ELR (cell line): ENCODE measurements at regions not wholly inside any gene's neighbourhood (a gene's known extent, or its start where the extent isn't known, plus 50 kb on each side); places are given as distances from the start of the nearest gene placed in this dataset.
A peak's percentile ranks its signal among the peaks of the same experiment; 100 is the strongest.

Experiments used
- DNase-seq: peaks from one replicate; pipeline ENCODE4 v3.0.0-alpha.2; 2015; ENCODE audit warnings: low read depth

DNA sequence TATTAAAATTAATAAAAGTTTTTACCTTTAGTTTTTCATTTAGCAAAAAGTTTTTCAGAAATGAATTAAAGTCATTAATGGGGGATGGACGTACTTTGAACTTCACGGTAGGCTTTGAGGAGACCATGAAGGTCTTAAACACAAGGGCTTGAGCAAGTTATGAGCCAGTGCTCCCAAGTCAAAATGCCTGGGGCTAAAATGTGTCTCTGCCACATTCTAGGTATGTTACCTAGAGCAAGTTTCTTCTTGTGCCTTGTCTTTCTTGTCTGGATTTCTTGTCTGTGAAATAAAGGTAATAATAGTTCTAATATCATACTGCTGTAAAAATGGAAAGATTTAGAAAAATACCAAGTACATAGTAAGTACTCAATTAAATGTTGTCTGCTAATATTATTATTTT is 132.7 kb upstream of the USP15 start:
- DNase-seq = no peak

GRCh38 chr12:62128175-62128975 is 131.8 kb upstream of the USP15 start:
- DNase-seq = no peak

DNA sequence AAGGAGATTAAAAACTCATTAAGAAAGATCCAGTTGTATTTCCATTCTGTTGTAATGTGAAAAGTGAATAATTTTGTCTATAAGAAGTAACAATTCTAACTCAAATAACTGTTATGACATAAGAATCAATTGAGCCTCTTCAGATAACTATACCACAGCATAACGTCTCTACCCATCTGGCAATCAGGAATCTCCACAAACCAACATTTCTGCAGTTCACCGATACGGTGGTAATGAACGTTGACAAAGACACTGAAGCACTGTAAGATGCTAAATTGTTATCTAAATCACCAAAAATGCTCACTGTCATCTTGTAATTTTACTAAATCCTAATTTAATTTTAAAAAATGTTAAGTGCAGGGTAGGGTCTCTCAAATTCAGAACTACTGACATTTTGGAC is 130.9 kb upstream of the USP15 start:
- DNase-seq = no peak

DNA sequence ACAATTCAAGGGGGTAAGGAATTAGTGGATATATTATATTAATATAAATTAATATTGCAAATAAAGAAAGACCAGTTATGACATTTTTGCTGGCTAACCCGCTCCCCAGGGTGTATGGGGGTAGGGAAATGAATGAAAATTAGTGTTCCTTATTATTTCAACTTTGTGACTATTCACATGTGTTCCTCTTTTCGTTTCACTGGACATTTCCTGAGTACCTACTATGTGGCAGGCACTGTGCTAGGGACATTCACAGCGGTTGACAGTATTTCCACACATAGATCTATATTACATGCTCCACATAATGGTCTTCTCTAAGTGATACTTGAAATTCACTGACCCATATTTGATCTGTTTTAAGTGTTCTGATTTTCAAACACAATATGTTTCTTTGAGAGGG is 129.8 kb upstream of the USP15 start:
- no peak for DNase-seq

DNA sequence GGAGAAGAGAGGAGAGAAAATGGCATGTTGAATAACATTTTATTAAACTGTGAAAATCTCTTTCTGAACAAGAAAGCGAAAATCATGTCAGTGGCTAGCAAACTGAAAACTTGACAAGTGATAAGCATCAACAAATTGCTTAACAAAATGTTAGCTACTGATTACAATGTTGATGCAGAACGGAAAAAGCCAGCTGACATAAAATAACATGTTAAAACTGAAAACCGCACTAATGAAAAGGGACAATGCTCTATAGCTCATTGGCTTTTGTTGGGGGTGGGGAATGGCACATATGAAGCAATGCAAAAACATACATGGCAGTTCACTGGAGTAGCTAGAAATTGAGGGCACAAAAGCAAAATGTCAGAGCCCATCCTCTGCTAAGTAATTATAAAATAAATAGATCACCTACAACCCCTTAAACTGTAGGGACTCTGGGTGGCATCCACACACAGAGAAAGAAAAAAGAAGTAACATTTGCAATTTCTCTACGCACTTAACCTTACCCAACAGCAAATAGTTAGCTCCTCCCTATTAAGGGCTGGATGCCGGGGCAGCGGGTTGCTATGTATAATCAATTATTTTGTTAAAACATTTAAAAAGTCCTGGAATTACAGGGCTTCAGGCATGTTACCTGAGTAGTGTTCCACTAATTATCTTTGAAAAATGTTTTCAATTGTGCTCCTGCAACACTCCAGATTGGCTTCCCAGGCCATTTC is 129.2 kb upstream of the USP15 start:
- DNase-seq = no peak

GRCh38 chr12:62133440-62133839 is 126.8 kb upstream of the USP15 start:
- no peak for DNase-seq

GRCh38 chr12:62135553-62136200 is 124.5 kb upstream of the USP15 start:
- no peak for DNase-seq

GRCh38 chr12:62136496-62136895 is 123.7 kb upstream of the USP15 start:
- DNase-seq = no peak

DNA sequence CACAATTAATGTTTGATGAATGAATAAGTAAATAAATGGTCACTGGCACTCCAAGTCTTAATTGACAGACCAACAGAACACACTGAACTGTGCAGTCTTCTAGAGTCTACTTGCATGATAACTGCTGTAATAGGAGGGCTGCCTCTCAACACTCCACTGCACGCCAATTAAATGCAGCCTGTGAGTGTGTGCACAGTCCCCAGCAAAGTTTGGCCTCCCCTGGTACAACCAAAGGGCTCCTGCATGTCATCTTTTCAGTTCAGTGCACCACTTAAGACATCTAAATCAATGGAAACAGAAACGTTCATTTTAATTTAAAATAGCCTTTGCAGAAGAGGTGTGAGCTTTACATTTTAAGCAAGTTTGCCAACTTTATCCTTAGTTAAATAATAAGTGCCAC is 121.7 kb upstream of the USP15 start:
- no peak for DNase-seq

DNA sequence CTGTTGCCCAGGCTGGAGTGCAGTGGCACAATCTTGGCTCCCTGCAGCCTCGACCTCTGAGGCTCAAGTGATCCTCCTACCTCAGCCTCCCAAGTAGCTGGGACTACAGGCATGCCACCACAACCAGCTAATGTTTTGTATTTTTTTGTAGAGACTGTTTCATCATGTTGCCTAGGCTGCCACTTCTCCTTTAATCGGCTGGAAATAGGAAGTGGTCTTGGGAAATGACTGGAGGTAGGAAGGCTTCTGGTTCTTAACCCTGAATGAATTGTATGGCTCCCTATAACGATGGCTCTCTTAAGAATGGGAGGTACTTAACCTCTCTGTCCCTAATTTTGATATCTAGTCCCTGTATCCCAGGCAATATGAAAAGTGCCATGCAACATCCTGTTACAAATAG is 113.9 kb upstream of the USP15 start:
- DNase-seq = no peak

DNA sequence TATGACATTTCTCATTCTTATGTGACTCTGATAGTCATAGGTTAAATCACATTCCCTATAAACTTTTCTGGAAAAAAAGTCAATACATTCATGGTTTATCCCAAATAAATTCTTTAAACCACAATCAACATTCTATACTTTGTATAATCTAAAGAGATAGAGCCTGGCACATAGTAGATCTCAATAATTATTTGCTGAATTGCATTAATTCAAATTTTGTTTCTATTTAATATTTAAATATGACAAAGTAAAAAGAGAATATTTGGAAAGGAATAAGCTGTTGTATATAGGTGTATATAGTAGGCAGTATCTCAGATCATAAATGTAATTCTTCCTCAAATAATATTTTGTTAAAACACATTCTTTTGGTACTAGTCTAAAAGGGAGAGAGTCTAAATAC is 102.2 kb upstream of the USP15 start:
- no peak for DNase-seq

DNA sequence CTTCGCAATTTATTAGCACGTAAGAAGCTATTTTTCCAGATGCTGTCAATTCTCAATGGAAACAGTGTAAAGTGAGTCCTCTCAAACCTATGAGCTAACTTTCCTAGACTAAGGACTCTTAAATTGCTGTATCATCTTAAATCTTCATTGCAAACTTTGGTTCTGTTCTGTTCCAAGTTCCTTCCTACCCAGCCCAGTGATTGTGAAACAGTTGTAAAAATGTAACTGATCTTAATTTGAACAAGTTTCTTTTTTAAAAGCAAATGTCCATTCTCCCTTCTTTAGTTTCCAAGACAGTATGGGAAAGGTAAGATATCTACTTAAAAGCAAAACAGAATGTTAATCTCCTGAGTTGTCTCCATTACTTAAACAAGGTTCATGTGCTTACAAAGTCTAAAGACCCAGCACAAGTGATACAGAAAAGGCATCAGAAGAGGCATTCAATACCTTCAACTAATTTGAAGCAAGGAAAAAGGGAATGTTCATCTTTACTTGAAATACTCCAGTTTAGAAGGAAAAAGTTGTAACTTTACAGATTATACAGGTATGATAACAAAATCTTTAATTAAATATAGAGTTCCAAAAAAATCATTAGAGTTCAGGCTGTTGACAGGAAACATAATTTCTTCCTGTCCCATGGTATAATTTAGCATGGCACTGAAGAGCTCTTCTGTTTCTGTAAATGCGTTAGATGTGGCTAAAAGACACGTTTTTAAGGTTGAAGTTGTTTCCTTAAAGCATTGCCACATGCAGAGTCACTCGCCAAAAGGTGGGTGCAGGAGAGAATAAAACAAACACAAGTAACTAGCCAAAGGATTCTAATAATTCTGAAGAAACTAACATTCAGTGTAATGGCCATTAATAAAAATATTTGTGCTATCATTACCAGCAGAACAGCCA is 101.5 kb upstream of the USP15 start:
- DNase-seq = no peak

DNA sequence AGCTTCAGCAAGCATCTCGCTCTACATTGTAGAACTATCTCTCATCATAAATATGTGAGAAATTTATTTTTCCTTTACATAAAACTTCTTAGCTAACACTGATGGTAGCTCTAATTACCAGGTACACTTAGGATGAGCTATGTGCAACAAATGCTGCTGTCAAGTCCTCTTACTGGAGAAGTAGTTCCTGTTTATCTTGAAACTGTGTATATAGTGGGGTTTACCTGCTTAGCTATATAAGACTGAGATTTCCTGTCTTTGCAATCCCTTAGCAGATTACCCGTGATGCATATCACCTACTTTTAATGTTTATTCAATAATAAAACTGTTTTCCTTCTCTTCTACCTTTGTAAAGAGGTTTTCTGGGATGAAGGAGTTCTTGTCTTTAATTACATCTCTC is 98.0 kb upstream of the USP15 start:
- no peak for DNase-seq

DNA sequence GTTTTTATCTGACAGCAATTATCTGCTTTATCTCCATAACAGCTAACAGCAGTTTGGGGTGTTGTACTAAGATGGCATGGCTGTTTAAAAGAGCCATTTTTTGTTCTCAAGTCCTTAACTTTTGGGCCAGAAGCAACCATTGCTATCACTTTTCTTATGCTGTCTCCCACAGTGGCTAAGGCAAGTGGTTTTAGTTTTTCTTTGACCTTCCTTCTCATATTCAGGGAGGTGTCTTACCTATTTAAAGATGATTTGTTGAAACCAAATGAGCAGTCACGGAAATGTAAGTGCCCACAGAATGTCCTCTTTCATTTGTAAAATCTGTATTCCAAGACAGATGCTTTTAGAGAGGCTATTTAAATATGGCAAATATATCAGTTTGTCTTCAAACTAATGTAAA is 96.8 kb upstream of the USP15 start:
- DNase-seq = no peak

- no peak for DNase-seq
These were observed 96.2 kb upstream of the USP15 start for GRCh38 chr12:62164036-62164435.

DNA sequence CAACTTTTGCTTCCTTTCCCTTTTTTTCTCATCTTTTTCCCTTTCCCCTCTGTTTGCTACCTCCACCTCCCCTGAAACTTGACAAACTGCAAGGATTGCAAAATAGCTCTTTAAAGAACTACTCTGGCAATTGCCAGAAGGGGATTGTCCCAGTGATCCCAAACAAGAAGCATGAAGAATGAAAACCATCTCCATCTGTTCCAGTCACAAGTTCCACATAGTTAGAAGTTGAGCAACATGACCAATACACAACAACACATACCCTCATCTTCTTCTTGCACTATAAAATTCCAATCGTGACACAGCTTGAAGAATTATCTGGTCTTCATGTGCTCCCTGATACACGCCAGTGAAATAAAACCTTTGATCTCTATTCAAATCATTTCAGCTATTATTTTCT is 93.7 kb upstream of the USP15 start:
- DNase-seq = no peak

DNA sequence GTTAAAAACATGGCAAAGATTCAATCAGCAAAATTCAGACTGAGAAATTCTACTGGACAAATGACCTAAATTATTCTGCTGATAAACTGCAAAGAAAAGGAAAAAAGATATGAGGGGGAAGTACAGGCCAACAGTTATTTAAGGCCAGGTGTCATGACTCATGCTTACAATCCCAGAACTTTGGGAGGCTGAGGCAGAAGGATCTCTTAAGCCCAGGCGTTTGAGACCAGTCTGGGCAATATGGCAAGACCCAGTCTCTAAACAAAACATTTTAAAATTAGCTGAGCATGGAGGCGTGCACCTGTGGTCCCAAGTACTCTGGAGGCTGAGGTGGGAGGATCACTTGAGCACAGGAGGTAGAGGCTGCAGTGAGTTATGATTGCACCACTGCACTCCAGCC is 91.8 kb upstream of the USP15 start:
- DNase-seq = no peak

DNA sequence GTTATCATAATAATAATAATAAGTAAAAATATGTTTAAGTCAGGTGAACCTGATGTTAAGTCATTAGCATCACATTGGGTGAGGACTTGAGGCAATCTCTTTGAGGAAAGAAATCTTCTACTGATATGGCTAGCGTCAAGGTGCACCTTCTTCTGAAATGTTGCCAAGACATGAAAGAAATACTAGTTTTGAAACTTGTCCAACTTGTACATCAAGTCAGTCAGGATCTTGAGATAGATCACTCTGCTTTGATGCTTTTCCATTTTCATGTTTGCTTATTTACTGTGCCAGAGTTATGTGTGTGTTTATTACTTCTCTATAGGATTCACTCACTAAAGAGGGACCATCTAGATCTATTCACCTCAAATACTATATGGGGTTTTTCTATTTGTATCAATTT is 90.0 kb upstream of the USP15 start:
- DNase-seq = no peak

- DNase-seq = no peak
These were observed 69.3 kb upstream of the USP15 start for GRCh38 chr12:62190689-62191490.

DNA sequence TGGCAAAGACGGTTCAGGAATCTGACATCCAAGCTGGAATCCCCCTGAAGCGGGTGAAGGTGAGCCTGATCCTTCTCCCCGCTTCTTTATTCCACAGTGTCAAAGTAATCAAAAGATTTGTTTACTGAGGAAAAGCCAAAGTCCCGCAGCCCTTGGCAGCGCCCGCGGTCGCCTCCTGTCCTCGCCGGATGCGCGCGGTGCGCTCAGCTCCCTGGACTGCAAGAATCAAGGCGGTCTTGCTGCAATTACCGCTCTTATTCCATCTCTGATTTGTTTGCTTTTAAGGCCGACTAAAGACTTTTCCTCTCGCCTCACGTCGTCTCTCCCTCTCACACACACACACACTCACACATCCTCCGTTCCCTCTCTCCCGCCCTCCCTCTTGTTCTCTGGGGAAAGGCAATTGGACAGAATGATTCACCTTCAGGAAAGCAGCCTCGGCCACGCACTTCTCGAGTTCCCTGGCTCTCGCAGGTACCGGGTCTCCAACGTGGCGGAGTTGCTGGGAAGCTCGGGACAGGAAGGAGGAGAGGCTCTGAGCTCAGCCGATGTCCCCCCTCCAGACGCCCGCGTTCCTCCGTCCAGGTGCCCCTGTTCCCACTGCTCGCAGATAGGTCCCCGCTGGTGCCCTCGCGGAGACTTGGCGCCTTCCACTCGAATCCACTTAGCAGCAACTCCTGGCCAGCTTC is 68.6 kb upstream of the USP15 start:
- DNase-seq = peak; percentile 15
